ENCODE measurements at regions not wholly inside any gene's neighbourhood (a gene's known extent, or its start where the extent isn't known, plus 50 kb on each side); places are given as distances from the start of the nearest gene placed in this dataset.

- H3K36me3 ChIP-seq (ENCODE audit: control insufficient read depth, insufficient read depth, low read length) = no peaks in the 10 kb centered on the region
- BruUV-seq (replicated peaks) = no TSS peak
- H3K27me3 ChIP-seq (ENCODE audit: control insufficient read depth in 2 of 2, insufficient read depth in 2 of 2, low read length in 2 of 2) = no peaks in the 10 kb centered on the region
- ATAC-seq (no peak), DNase-seq (ENCODE audit: extremely low read depth in 1 of 4, low spot score in 3 of 4) (no peak), FAIRE-seq (no peak)
- intact Hi-C loops (cut with micrococcal nuclease) (no loop called here), in situ Hi-C loops (cut with MboI) (no loop called here)
- no peaks in the 10 kb centered on the region for H3K4me1 ChIP-seq (replicated peaks in 1 of 2; ENCODE audit: control insufficient read depth in 2 of 2, insufficient read depth in 2 of 2, low read length in 2 of 2)
- 0% methylated on average over 1 of the region's 1 CpG for WGBS (ENCODE audit: insufficient coverage, low coverage, missing lambda C conversion rate)
- H4K20me1 ChIP-seq (replicated peaks; ENCODE audit: control insufficient read depth, insufficient read depth, low read length) = no peaks in the 10 kb centered on the region
- no peak overlapping the region for H3K9ac ChIP-seq (ENCODE audit: insufficient read depth in 1 of 2, low read depth in 2 of 2, low read length in 2 of 2)
- H3K4me2 ChIP-seq (ENCODE audit: insufficient read depth, low read length) = no peak overlapping the region
- CTCF ChIA-PET (ENCODE audit: low intra/inter-chr PET ratio) = no interaction called here
- POLR2A ChIA-PET = no interaction called here
- H3K27ac ChIP-seq (ENCODE audit: extremely low read depth, low read depth, low read length) = no peak overlapping the region
- no peaks in the 10 kb centered on the region for H3K9me3 ChIP-seq (replicated peaks; ENCODE audit: control insufficient read depth, insufficient read depth, low read depth, low read length)
- H3K79me2 ChIP-seq (ENCODE audit: control insufficient read depth, insufficient read depth, low read length) = no peaks in the 10 kb centered on the region
- H3K9me1 ChIP-seq (ENCODE audit: control insufficient read depth, insufficient read depth, low read length) = no peaks in the 10 kb centered on the region
- H3K4me3 ChIP-seq = no peak overlapping the region
- TF ChIP-seq MTA2 (IDR thresholded peaks at IDR 0.05; ENCODE audit: low read depth) (no peak), MNT (conservative IDR thresholded peaks at IDR 0.05) (no peak), NCOA2 (IDR thresholded peaks at IDR 0.05; ENCODE audit: partially characterized antibody in 2 of 2) (no peak), FUS (optimal IDR thresholded peaks at IDR 0.05; ENCODE audit: low read depth, low read length) (no peak), TRIM24 (IDR thresholded peaks at IDR 0.05) (no peak), MCM7 (IDR thresholded peaks at IDR 0.05) (no peak)
- H2AFZ ChIP-seq (ENCODE audit: low read depth, low read length) = no peak overlapping the region
Observed at GRCh38 chrX:51437521-51437920, 58.9 kb downstream of the NUDT11 start.

GRCh38 chrX:51435101-51435500 is 61.3 kb downstream of the NUDT11 start:
- Histone ChIP-seq H3K9ac (ENCODE audit: insufficient read depth in 1 of 2, low read depth in 2 of 2, low read length in 2 of 2) (no peak overlapping the region), H2AFZ (ENCODE audit: low read depth, low read length) (no peak overlapping the region), H3K27me3 (ENCODE audit: control insufficient read depth in 2 of 2, insufficient read depth in 2 of 2, low read length in 2 of 2) (no peaks in the 10 kb centered on the region), H4K20me1 (replicated peaks; ENCODE audit: control insufficient read depth, insufficient read depth, low read length) (no peaks in the 10 kb centered on the region), H3K4me2 (ENCODE audit: insufficient read depth, low read length) (no peak overlapping the region), H3K9me1 (ENCODE audit: control insufficient read depth, insufficient read depth, low read length) (no peaks in the 10 kb centered on the region), H3K9me3 (replicated peaks; ENCODE audit: control insufficient read depth, insufficient read depth, low read depth, low read length) (no peaks in the 10 kb centered on the region), H3K36me3 (ENCODE audit: control insufficient read depth, insufficient read depth, low read length) (no peaks in the 10 kb centered on the region), H3K79me2 (ENCODE audit: control insufficient read depth, insufficient read depth, low read length) (no peaks in the 10 kb centered on the region), H3K4me1 (replicated peaks in 1 of 2; ENCODE audit: control insufficient read depth in 2 of 2, insufficient read depth in 2 of 2, low read length in 2 of 2) (no peaks in the 10 kb centered on the region), H3K27ac (ENCODE audit: extremely low read depth, low read depth, low read length) (no peak overlapping the region), H3K4me3 (no peak overlapping the region)
- no peak for DNase-seq (ENCODE audit: extremely low read depth in 1 of 4, low spot score in 3 of 4)
- in situ Hi-C loops (cut with MboI) = no loop called here
- WGBS (ENCODE audit: insufficient coverage, low coverage, missing lambda C conversion rate) = 0% methylated on average over 1 of the region's 1 CpG
- intact Hi-C loops (cut with micrococcal nuclease) = no loop called here
- BruUV-seq (replicated peaks) = no TSS peak
- no peak for FAIRE-seq
- CTCF ChIA-PET (ENCODE audit: low intra/inter-chr PET ratio) = no interaction called here
- no peak for ATAC-seq
- TF ChIP-seq THRB (CRISPR knock-in tag; conservative IDR thresholded peaks at IDR 0.05) (no peak), NR2C2 (CRISPR knock-in tag; IDR thresholded peaks at IDR 0.05) (no peak), NR2C2 (tag; IDR thresholded peaks at IDR 0.05) (no peak), E2F3 (CRISPR knock-in tag; IDR thresholded peaks at IDR 0.05) (no peak)
- POLR2A ChIA-PET = no interaction called here
